ENCODE measurements at regions not wholly inside any gene's neighbourhood (a gene's known extent, or its start where the extent isn't known, plus 50 kb on each side); places are given as distances from the start of the nearest gene placed in this dataset.

- DNase-seq, result no peak
These were observed 236.6 kb upstream of the MKLN1 start for GRCh38 chr7:131090886-131091692.

DNA sequence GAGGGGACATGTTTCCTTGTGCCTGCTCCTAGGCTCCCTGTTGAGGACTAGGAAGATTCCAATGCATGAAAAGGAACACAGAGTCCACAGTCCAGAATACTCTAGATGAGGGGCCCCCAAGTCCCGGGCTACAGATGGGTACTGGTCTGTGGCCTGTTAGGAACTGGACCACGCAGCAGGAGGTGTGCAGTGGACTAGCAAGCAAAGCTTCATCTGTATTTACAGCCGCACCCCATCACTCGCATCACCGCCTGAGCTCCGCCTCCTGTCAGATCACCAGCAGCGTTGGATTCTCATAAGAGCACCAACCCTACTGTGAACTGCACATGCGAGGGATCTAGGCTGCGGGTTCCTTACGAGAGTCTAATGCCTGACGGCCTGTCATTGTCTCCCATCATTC, 233.0 kb upstream of the MKLN1 start:
- no peak for DNase-seq

DNA sequence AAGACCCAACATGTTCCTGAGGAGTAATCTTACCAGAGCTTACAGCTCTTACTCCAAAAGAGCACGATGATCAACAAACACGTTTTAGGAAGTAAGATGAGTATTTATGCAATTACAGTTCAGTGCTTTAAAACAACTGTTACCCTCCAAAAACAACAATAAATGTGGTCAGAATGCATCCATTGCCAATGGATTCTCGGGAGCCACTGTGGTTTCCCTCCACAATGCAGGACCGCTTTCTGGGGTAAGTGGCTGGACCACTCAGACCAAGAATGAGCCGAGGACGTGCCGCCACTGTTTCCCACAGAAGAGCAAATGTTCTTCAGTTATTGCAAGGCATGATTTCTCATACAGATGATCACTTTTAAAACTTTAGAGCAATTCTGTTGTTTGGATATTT, 232.3 kb upstream of the MKLN1 start:
- DNase-seq, result no peak

DNA sequence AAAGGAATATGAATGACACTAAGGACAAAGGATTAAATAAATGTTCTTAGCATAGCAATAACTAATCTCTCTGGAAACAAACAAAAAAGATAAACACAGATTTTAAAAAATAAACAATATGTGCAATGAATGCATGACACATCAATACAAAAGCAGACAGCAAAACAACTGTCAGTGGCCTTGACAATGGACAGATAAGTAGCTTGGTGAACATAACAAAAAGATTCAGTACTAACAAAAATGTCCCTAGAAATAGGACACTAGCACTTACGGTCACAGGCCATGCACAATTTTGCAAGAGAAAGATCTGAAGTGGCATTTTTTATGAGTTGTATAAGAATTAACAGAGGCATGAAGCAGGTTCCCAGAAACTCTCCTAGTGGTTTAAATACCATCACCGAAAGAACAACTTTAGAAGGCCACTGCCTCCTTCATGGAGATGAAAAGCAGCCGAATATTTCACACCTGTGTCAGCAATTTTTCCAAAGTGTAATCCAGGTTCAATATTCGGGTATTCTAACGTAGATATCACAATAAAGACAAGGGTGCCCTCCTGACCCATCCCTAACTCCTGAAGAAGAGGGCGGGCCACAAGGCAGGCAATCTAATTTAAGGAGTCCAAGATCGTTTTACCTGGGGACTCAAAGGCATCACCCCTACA, 231.3 kb upstream of the MKLN1 start:
- no peak for DNase-seq

GRCh38 chr7:131097662-131098376, 229.9 kb upstream of the MKLN1 start:
- DNase-seq, result no peak

DNA sequence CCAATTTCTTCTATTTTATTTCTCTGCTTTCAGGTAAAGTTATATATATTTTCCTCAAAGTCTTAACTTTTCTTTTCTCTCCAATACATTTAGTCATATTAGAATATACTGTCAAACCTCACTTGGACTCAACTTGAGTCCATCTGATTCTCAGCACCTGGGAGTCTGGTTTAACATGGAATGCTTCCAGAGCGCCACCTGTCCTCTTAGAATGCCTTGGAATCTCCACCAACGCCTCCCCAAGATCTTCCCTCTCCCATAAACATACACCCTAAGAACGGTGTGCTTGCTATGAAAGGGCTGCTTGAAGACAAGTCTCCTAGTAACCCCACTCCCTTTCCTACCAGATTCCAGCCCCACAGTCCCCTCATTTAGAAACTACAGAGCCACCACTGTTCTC, 229.1 kb upstream of the MKLN1 start:
- no peak for DNase-seq

GRCh38 chr7:131100357-131101054, 227.2 kb upstream of the MKLN1 start:
- no peak for DNase-seq

GRCh38 chr7:131103997-131104396, 223.7 kb upstream of the MKLN1 start:
- no peak for DNase-seq

DNA sequence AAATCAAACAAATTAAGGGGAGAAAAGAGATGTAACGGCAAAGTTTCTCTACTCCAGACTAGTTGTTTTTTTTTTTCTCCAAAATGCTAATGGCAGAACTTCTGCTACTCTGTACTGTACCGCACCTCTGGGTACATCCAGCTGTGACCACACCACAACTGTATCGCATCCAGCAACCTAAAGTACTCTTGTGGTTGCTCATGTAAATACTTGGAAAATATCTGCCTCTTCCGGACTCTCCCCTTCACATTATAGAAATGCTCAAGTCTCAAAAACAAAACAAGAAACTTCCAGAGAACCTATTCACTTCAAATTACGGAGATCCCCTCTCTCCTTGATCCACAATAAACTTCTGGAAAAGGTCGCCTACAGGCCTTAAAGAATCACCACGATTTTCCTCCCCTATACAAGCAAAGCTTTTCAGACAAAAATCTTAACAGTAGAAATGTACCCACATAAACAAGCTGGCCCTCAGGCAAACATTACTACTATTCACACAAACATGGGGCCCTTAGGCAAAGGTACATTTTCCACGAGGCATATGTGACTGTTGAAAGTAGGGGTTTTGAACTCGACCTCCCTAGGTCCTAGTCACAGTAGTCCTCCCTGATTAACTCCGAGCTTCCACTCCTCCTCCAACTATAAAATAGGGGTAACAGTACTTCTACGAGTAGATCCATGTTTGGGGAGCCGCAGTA, 222.9 kb upstream of the MKLN1 start:
- DNase-seq, result no peak

GRCh38 chr7:131105294-131105798, 222.3 kb upstream of the MKLN1 start:
- DNase-seq, result no peak

DNA sequence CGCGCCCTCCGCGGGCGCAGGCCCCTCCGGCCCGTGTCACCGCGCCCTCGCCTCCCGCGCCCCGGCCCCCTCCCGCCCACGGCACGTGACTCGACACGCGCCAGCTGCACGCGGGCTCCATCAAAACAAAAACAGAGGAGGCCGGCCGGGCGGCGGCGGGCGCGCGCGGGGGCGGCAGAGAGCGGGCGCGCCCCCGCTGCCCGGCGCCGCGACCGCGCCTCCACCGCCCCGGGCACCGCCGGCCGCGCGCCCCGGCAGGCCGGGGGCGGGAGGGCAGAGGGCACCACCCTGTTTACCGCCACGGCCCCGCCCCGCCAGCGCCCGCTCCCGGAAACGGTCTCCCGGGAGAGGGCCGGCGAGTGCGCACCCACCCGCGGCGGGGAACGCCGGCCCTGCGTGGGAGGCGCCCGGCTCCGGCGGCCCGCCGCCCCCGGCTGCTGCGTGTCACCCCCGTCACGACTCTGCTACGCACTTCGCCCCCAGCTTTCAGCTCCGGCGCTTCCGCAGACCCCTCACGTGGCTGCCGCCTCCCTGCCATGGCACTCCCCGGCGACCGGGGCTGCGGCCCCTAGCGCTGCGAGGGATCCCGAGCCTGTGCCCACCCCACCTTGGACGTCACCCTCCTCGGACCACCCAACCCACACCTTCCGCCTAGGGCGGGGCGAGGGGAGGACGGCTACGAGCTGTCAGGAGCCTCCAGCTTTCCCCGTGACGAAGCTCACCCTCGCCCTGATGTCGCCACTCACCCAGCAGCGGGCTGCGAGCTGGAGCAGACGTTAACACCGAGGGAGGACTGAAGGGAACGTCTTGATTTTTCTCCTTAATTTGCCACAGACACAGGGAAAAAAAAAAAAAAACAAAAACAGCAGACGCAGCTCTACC, 221.6 kb upstream of the MKLN1 start:
- peak; percentile 38 for DNase-seq

DNA sequence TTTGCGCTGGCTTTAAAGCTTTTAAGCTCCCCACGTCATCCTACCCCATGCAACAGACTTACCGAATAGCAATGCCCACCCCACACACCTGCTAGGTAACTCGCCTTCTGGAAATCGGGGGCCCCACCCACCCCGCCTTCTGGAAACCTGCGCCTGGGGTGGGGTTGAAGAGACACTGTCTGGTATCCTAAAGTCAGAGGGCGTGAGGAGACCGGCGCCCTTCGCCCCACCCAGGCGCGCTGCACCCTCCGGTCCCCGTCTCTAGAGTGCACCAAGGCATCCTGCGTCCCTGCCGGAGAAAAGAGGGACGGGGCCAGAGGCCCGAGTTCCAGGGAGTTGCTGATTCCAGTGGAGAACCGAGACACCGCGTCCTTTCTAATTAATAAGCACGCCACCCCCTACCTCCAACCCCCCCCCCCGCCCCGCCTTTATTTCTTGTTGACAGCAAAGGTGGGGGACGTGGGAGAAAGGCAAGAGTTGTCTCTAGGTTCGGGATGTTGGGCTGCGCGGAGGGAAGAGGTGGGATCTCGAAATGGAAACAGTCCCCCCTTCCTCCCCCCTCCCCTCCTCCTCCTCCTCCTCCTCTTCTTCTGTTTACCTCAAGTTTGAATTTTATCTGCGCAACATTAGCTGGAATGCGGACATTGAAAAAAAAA, 220.9 kb upstream of the MKLN1 start:
- DNase-seq, result no peak

GRCh38 chr7:131107337-131108211, 220.1 kb upstream of the MKLN1 start:
- DNase-seq, result peak; percentile 31

DNA sequence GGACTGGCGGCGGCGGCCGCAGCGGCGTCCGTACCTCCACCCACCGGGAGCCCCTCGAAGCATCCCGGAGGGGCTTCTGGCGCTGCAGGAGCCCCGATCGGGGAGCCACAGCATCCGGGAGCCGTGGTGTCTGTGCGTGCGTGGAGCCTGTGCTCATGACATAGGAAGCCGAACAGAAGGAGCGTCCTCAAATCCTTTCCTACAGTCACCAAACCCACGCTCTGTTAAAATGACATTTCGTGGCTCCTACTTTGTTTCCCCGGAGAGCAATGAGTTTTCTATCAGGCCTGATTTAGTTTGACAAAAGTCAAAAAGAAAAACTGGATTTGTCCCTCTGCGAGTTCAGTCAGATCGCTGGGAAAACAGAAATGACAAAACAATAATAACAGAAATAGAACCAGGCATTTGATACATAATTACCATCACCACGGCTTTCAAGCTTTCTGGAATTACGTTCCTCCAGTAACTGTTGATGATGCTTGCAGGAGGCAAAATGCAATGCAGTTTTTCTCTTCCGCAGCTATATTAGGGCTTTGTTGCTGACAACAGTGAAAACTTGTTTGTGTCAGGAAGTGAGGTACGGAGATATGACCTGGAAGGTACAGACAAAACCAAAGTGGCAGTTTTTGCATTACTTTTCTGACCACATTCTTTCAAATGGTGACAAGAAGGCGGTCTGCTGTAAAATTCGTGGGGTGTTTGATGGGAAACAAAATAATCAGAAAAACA, 219.3 kb upstream of the MKLN1 start:
- no peak for DNase-seq

DNA sequence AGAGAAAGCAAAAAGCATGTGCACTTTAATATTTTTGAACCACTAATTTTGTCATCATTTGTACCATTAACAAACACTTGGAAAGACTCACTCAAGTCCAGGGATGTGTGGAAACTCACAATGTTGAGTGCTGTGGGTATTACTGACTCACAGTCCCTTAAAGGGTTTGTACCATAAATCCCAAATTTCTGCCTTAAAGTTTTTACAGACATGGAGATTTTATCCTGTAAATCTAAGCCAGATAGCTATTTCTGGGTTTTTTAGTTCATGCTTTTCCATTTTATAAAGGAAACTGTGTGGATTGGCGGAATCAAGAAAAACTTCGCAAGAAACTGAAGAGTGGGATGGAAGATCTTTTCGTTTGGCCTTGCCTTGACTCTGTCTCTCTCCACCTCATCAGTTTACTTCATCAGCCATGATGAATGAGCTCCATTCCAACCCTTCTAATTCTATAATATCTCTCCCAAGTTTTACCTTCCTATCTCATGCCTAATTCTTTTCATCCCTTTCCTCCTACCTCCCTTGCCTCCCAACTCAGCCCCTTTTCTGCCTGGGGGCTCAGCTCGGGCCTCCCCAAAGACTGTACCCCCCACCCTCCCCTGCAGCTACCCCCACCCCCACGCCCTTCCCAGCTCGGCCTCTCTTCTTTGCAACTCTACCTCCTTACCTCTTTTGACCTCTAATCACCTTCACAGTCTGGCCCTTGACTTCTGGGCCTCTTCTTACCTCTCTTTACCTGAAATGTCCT, 218.5 kb upstream of the MKLN1 start:
- DNase-seq, result no peak

DNA sequence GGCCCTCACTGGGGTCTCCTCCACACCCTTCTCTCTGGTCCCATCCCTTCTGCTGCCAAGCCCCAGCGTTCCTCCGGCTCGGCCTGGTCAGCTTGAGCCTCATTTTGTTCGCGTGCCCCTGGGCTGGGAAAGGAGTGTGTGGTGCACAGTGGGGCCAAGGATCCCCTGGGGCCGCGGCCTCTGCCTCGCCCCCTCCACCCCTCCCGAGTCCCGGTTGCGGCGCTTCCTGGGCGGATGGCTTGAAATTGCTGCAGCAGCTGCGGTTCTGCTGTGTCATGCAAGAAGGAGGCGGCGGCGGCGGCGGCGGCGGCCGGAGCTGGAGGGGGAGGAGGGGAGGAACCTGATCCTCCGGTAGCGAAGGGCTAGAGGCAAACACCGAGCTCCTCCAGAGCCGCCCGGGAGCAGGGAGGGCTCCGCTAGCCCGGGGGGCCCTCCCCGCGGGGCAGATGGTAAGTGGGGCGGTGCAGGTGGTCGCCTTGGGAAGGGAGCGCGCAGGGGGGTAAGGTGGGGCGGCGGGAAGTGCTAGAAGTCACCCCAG, 217.8 kb upstream of the MKLN1 start:
- DNase-seq, result peak; percentile 55

DNA sequence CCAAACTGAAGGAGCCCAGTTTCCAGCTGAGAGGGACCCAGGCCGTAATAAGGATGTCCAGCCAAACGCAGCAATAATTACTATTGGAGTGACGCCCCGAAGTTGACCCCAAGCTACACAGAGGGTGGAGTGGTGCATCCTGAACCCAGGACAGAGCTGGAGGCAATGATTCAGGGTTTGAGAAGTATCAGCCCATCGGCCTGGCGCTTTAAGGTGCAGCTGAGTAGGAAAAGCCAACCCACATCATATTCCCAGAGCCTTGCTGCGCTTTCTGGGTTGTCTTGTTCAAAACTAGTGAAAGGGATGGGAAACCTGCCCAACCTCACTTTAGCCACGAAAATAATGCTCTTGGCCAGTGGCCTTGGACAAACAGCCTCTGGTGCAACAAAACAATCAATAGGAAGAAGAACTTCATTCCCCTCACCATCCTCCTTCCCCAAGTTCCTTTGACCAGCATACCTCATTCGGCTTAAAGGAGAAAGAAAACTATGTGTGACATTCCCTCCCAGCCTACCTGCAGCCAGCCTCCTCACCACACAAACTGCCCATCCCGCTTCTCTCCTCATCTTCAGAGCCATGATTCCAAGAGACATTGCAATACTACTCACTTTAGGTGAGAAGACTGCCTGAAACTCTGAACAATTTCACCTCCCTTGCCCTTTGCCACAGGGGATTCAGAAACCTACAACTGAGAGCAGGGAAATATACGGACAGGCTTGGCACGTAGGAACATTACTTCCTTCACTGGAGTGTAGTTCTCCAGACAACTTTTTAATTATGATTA, 217.2 kb upstream of the MKLN1 start:
- no peak for DNase-seq
